Body of pancreas (tissue), 4 donors: ENCODE measurements at regions not wholly inside any gene's neighbourhood (a gene's known extent, or its start where the extent isn't known, plus 50 kb on each side); places are given as distances from the start of the nearest gene placed in this dataset.

Source experiments
- ATAC-seq: fragments of 150-250 bp; one replicate; pipeline ENCODE4 v1.9.1; 2016
- DNase-seq, 4 donors: peaks; one replicate each; pipeline ENCODE4 v3.0.0-alpha.2; 2019
- H3K27ac ChIP-seq, 4 donors: fragments of 200-600 bp; sonication (generic); 1 replicate in 3 of 4; 2 replicates in 1 of 4; pipeline versions ENCODE4 v1.5.1 to v1.6.1; 2016 to 2019; ENCODE audit warnings: mild to moderate bottlenecking in 1 of 4, mixed read lengths in 1 of 4, moderate library complexity in 1 of 4
- H3K27me3 ChIP-seq, 2 donors: fragments of 200-600 bp; sonication (generic); one replicate each; pipeline ENCODE4 v1.6.0; 2016; ENCODE audit warnings: mild to moderate bottlenecking in 1 of 2
- H3K36me3 ChIP-seq, 2 donors: fragments of 200-600 bp; sonication (generic); replicated peaks in 1 of 2; 2 replicates each; pipeline ENCODE4 v1.5.1; 2016; ENCODE audit warnings: low read depth in 2 of 2; ENCODE audit not compliant: insufficient read depth in 1 of 2
- H3K4me1 ChIP-seq: fragments of 200-600 bp; sonication (generic); one replicate; pipeline ENCODE4 v1.6.0; 2016
- H3K4me3 ChIP-seq, 2 donors: fragments of 200-600 bp; sonication (generic); 1 replicate in 1 of 2; 2 replicates in 1 of 2; pipeline ENCODE4 v1.5.1; 2016 to 2019
- H3K9me3 ChIP-seq, 3 donors: fragments of 200-600 bp; sonication (generic); 1 replicate in 2 of 3; 2 replicates in 1 of 3; pipeline ENCODE4 v1.5.1; 2016
- CTCF ChIP-seq, 7 experiments: fragments of 450-650 bp in 4 of 7; fragments of 200-600 bp in 3 of 7; sonication (generic) in 3 of 7; IDR thresholded peaks; one replicate each; pipeline ENCODE4 v1.5.1; 2016 to 2019; ENCODE audit warnings: antibody characterized with exemption in 7 of 7
- POLR2A ChIP-seq, 3 donors: fragments of 450-650 bp; IDR thresholded peaks; one replicate each; pipeline ENCODE4 v1.6.1; 2016; ENCODE audit warnings: antibody characterized with exemption in 3 of 3, mild to moderate bottlenecking in 2 of 3
- WGBS, 2 donors: methylation state at CpG; one replicate each; pipeline ENCODE4 v1.1.5; 2017; 5-methylcytosine and 5-hydroxymethylcytosine counted together
- intact Hi-C: fragments of 100-400 bp; cut with DNase I; formaldehyde crosslinking; loops from one replicate; pipeline ENCODE4 v1.15.1; 2023

GRCh38 chr3:81922404-81922803 lies 161.0 kb upstream of the GBE1 start:
- intact Hi-C loops: no loop called here
- TF ChIP-seq CTCF (IDR thresholded peaks at IDR 0.05): no peak
- TF ChIP-seq POLR2A (IDR thresholded peaks at IDR 0.05): no peak
- Histone ChIP-seq H3K27ac (no peak overlapping the region), H3K9me3 (no peaks in the 10 kb centered on the region), H3K4me3 (no peak overlapping the region), H3K27me3 (no peaks in the 10 kb centered on the region), H3K4me1 (no peaks in the 10 kb centered on the region), H3K36me3 (no peaks in the 10 kb centered on the region)
- DNase-seq (no peak), ATAC-seq (no peak)
- WGBS, 2 donors: 74 to 88% methylated on average over 1 of the region's 1 CpG

- DNase-seq: no peak
- Histone ChIP-seq H3K4me1 (no peaks in the 10 kb centered on the region), H3K36me3 (no peaks in the 10 kb centered on the region), H3K9me3 (no peaks in the 10 kb centered on the region), H3K27me3 (no peaks in the 10 kb centered on the region), H3K4me3 (no peak overlapping the region), H3K27ac (no peak overlapping the region)
- ATAC-seq: no peak
- intact Hi-C loops: no loop called here
- TF ChIP-seq CTCF (IDR thresholded peaks at IDR 0.05): no peak
- WGBS, 2 donors: 63 to 81% methylated on average over 1 of the region's 1 CpG
Measured at GRCh38 chr3:81920816-81921215, 159.4 kb upstream of the GBE1 start.

- no peak overlapping the region for H3K27ac ChIP-seq
- H3K9me3 ChIP-seq: no peaks in the 10 kb centered on the region
- no peak for DNase-seq
- no peak for ATAC-seq
- H3K4me1 ChIP-seq: no peaks in the 10 kb centered on the region
- H3K27me3 ChIP-seq: no peaks in the 10 kb centered on the region
- H3K36me3 ChIP-seq: no peaks in the 10 kb centered on the region
- no peak for TF ChIP-seq POLR2A (IDR thresholded peaks at IDR 0.05)
- no peak for TF ChIP-seq CTCF (IDR thresholded peaks at IDR 0.05)
- WGBS, 2 donors: 17 to 44% methylated on average over 1 of the region's 1 CpG
- no peak overlapping the region for H3K4me3 ChIP-seq
- intact Hi-C loops: no loop called here
Measured at GRCh38 chr3:81916890-81917289, 155.4 kb upstream of the GBE1 start.

- no peak overlapping the region for H3K4me3 ChIP-seq
- H3K27ac ChIP-seq: no peak overlapping the region
- H3K27me3 ChIP-seq: no peaks in the 10 kb centered on the region
- H3K4me1 ChIP-seq: no peaks in the 10 kb centered on the region
- no peaks in the 10 kb centered on the region for H3K36me3 ChIP-seq
- TF ChIP-seq POLR2A (IDR thresholded peaks at IDR 0.05) (no peak), CTCF (IDR thresholded peaks at IDR 0.05) (no peak)
- DNase-seq (no peak), ATAC-seq (no peak)
- intact Hi-C loops: no loop called here
- 81 to 84% methylated on average over 1 of the region's 1 CpG for WGBS, 2 donors
- no peaks in the 10 kb centered on the region for H3K9me3 ChIP-seq
Measured at GRCh38 chr3:81913886-81914663, 152.6 kb upstream of the GBE1 start.

- intact Hi-C loops: no loop called here
- no peaks in the 10 kb centered on the region for H3K4me1 ChIP-seq
- no peaks in the 10 kb centered on the region for H3K36me3 ChIP-seq
- TF ChIP-seq POLR2A (IDR thresholded peaks at IDR 0.05): no peak
- TF ChIP-seq CTCF (IDR thresholded peaks at IDR 0.05): no peak
- DNase-seq (no peak), ATAC-seq (no peak)
- H3K27me3 ChIP-seq: no peaks in the 10 kb centered on the region
- WGBS, 2 donors: 92 to 95% methylated on average over 2 of the region's 2 CpGs
- no peak overlapping the region for H3K4me3 ChIP-seq
- no peak overlapping the region for H3K27ac ChIP-seq
- H3K9me3 ChIP-seq: no peaks in the 10 kb centered on the region
Measured at GRCh38 chr3:81911221-81911620, 149.8 kb upstream of the GBE1 start.
